ENCODE measurements at regions not wholly inside any gene's neighbourhood (a gene's known extent, or its start where the extent isn't known, plus 50 kb on each side); places are given as distances from the start of the nearest gene placed in this dataset.

GRCh38 chr1:37305841-37306240, 168.5 kb upstream of the ZC3H12A start:
- TF ChIP-seq CTCF (conservative IDR thresholded peaks at IDR 0.05; ENCODE audit: low read depth in 2 of 2) = no peak
- TF ChIP-seq EZH2 (IDR thresholded peaks at IDR 0.05; ENCODE audit: low read depth, unreplicated experiment) = no peak
- no peak for TF ChIP-seq POLR2AphosphoS5 (IDR thresholded peaks at IDR 0.05; ENCODE audit: low read depth)
- TF ChIP-seq JUNB (IDR thresholded peaks at IDR 0.05; ENCODE audit: unreplicated experiment) = no peak
- no peak for TF ChIP-seq EZH2phosphoT487 (IDR thresholded peaks at IDR 0.05; ENCODE audit: unreplicated experiment)
- no peak for TF ChIP-seq REST (IDR thresholded peaks at IDR 0.05; ENCODE audit: unreplicated experiment)
- TF ChIP-seq ETS1 (IDR thresholded peaks at IDR 0.05) = no peak
- TF ChIP-seq CREB1 (CRISPR knock-in tag; IDR thresholded peaks at IDR 0.05; ENCODE audit: low read depth) = no peak
- no peak for TF ChIP-seq ZNF331 (CRISPR knock-in tag; IDR thresholded peaks at IDR 0.05; ENCODE audit: low read depth)
- no peak for TF ChIP-seq STAT1 (IDR thresholded peaks at IDR 0.05; ENCODE audit: unreplicated experiment)
- TF ChIP-seq ZNF462 (CRISPR knock-in tag; IDR thresholded peaks at IDR 0.05) = no peak
- no peak for TF ChIP-seq ZNF114 (CRISPR knock-in tag; IDR thresholded peaks at IDR 0.05)
